ENCODE measurements at regions not wholly inside any gene's neighbourhood (a gene's known extent, or its start where the extent isn't known, plus 50 kb on each side); places are given as distances from the start of the nearest gene placed in this dataset.

DNA sequence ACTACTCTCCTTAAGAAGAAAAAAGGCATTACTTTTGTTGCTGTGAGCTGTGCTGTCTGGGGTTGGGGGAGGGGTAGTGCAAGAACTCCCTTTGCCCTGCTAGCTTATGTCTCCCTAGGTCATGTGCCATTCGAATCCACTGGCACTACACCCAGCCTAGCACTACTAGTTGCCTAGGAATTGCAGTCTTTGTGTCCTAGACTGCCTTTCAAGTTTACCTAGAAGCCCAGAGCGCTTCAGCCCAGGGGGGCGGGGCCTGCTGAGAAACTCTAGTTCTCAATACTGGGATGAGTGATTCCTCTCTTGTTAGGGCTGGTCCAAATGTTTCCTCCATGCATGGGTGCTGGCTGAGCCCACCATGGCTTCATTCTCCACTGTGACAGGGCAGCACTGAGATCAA is 1011.5 kb downstream of the PCDH19 start:
- Histone ChIP-seq H3K9me3 (ENCODE audit: control insufficient read depth in 2 of 2, insufficient read depth in 1 of 2, low read length in 1 of 2) (no peaks in the 10 kb centered on the region), H3K27me3 (ENCODE audit: control insufficient read depth in 2 of 2, insufficient read depth in 1 of 2, low read length in 1 of 2) (no peaks in the 10 kb centered on the region), H3K36me3 (ENCODE audit: control insufficient read depth in 2 of 2, insufficient read depth in 2 of 2, low read length in 1 of 2) (no peaks in the 10 kb centered on the region), H3K4me1 (ENCODE audit: control insufficient read depth in 2 of 2, insufficient read depth in 2 of 2, low read length in 2 of 2) (no peaks in the 10 kb centered on the region), H3K27ac (ENCODE audit: low read depth in 1 of 2, low read length in 1 of 2) (no peak overlapping the region), H3K4me3 (ENCODE audit: low read length in 2 of 2) (no peak overlapping the region)
- DNase-seq (ENCODE audit: low read depth in 6 of 9, low spot score in 9 of 9) = no peak
- 89% methylated on average over 3 of the region's 3 CpGs for WGBS

DNA sequence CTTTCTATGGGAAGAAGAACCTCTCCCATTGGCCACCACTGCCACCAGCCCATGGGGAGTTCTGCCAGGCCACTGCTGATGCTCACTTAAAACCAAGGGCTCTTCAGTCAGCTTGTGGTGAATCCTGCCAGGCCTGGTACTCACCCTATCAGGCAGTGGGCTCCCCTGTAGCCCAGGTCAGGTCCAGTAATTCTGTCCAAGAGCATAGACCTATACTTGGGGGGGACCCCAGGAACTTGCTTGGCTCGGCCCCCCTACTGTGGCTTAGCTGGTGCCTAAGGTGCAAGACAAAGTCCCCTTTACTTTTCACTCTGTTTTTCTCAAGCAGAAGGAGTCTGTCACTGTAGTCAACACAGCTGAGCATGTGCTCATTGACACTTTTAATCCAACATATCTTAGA is 1012.2 kb downstream of the PCDH19 start:
- no peak overlapping the region for H3K4me3 ChIP-seq (ENCODE audit: low read length in 2 of 2)
- H3K9me3 ChIP-seq (ENCODE audit: control insufficient read depth in 2 of 2, insufficient read depth in 1 of 2, low read length in 1 of 2) = no peaks in the 10 kb centered on the region
- no peaks in the 10 kb centered on the region for H3K27me3 ChIP-seq (ENCODE audit: control insufficient read depth in 2 of 2, insufficient read depth in 1 of 2, low read length in 1 of 2)
- no peaks in the 10 kb centered on the region for H3K4me1 ChIP-seq (ENCODE audit: control insufficient read depth in 2 of 2, insufficient read depth in 2 of 2, low read length in 2 of 2)
- H3K27ac ChIP-seq (ENCODE audit: low read depth in 1 of 2, low read length in 1 of 2) = no peak overlapping the region
- H3K36me3 ChIP-seq (ENCODE audit: control insufficient read depth in 2 of 2, insufficient read depth in 2 of 2, low read length in 1 of 2) = no peaks in the 10 kb centered on the region
- DNase-seq (ENCODE audit: low read depth in 6 of 9, low spot score in 9 of 9) = no peak
- WGBS = 83% methylated on average over 1 of the region's 1 CpG

- no peaks in the 10 kb centered on the region for H3K9me3 ChIP-seq (ENCODE audit: control insufficient read depth in 2 of 2, insufficient read depth in 1 of 2, low read length in 1 of 2)
- H3K4me1 ChIP-seq (ENCODE audit: control insufficient read depth in 2 of 2, insufficient read depth in 2 of 2, low read length in 2 of 2) = no peaks in the 10 kb centered on the region
- no peak for DNase-seq (ENCODE audit: low read depth in 6 of 9, low spot score in 9 of 9)
Measured at GRCh38 chrX:99394456-99394855, 1015.6 kb downstream of the PCDH19 start.

GRCh38 chrX:99384594-99385374 is 1025.3 kb downstream of the PCDH19 start:
- Histone ChIP-seq H3K9me3 (ENCODE audit: control insufficient read depth in 2 of 2, insufficient read depth in 1 of 2, low read length in 1 of 2) (peaks cover 0 to 16% of the 10 kb centered on the region in 2 donors), H3K4me1 (ENCODE audit: control insufficient read depth in 2 of 2, insufficient read depth in 2 of 2, low read length in 2 of 2) (no peaks in the 10 kb centered on the region), H3K4me3 (ENCODE audit: low read length in 2 of 2) (no peak overlapping the region), H3K36me3 (ENCODE audit: control insufficient read depth in 2 of 2, insufficient read depth in 2 of 2, low read length in 1 of 2) (no peaks in the 10 kb centered on the region), H3K27me3 (ENCODE audit: control insufficient read depth in 2 of 2, insufficient read depth in 1 of 2, low read length in 1 of 2) (no peaks in the 10 kb centered on the region), H3K27ac (ENCODE audit: low read depth in 1 of 2, low read length in 1 of 2) (no peak overlapping the region)
- DNase-seq (ENCODE audit: low read depth in 6 of 9, low spot score in 9 of 9) = no peak
- 95% methylated on average over 5 of the region's 5 CpGs for WGBS

More at GRCh38 chrX:99394456-99394855, 1015.6 kb downstream of the PCDH19 start:
- no peak overlapping the region for H3K4me3 ChIP-seq (ENCODE audit: low read length in 2 of 2)
- no peaks in the 10 kb centered on the region for H3K27me3 ChIP-seq (ENCODE audit: control insufficient read depth in 2 of 2, insufficient read depth in 1 of 2, low read length in 1 of 2)
- WGBS = 86% methylated on average over 2 of the region's 2 CpGs
- no peaks in the 10 kb centered on the region for H3K36me3 ChIP-seq (ENCODE audit: control insufficient read depth in 2 of 2, insufficient read depth in 2 of 2, low read length in 1 of 2)
- H3K27ac ChIP-seq (ENCODE audit: low read depth in 1 of 2, low read length in 1 of 2) = no peak overlapping the region

GRCh38 chrX:99383786-99384185 is 1026.3 kb downstream of the PCDH19 start:
- Histone ChIP-seq H3K4me1 (ENCODE audit: control insufficient read depth in 2 of 2, insufficient read depth in 2 of 2, low read length in 2 of 2) (no peaks in the 10 kb centered on the region), H3K9me3 (ENCODE audit: control insufficient read depth in 2 of 2, insufficient read depth in 1 of 2, low read length in 1 of 2) (peaks cover 0 to 16% of the 10 kb centered on the region in 2 donors), H3K27ac (ENCODE audit: low read depth in 1 of 2, low read length in 1 of 2) (no peak overlapping the region), H3K27me3 (ENCODE audit: control insufficient read depth in 2 of 2, insufficient read depth in 1 of 2, low read length in 1 of 2) (no peaks in the 10 kb centered on the region), H3K36me3 (ENCODE audit: control insufficient read depth in 2 of 2, insufficient read depth in 2 of 2, low read length in 1 of 2) (no peaks in the 10 kb centered on the region), H3K4me3 (ENCODE audit: low read length in 2 of 2) (no peak overlapping the region)
- WGBS = over 99% methylated on average over 5 of the region's 5 CpGs
- DNase-seq (ENCODE audit: low read depth in 6 of 9, low spot score in 9 of 9) = no peak

- Histone ChIP-seq H3K27me3 (ENCODE audit: control insufficient read depth in 2 of 2, insufficient read depth in 1 of 2, low read length in 1 of 2) (no peaks in the 10 kb centered on the region), H3K36me3 (ENCODE audit: control insufficient read depth in 2 of 2, insufficient read depth in 2 of 2, low read length in 1 of 2) (no peaks in the 10 kb centered on the region), H3K4me1 (ENCODE audit: control insufficient read depth in 2 of 2, insufficient read depth in 2 of 2, low read length in 2 of 2) (no peaks in the 10 kb centered on the region), H3K9me3 (ENCODE audit: control insufficient read depth in 2 of 2, insufficient read depth in 1 of 2, low read length in 1 of 2) (no peaks in the 10 kb centered on the region), H3K27ac (ENCODE audit: low read depth in 1 of 2, low read length in 1 of 2) (no peak overlapping the region), H3K4me3 (ENCODE audit: low read length in 2 of 2) (no peak overlapping the region)
- 96% methylated on average over 53 of the region's 53 CpGs for whole genome bisulfite sequencing
- DNase-seq (ENCODE audit: low read depth in 6 of 9, low spot score in 9 of 9) = no peak
Measured at GRCh38 chrX:99371976-99372595, 1038.0 kb downstream of the PCDH19 start.

- Histone ChIP-seq H3K36me3 (ENCODE audit: control insufficient read depth in 2 of 2, insufficient read depth in 2 of 2, low read length in 1 of 2) (no peaks in the 10 kb centered on the region), H3K4me1 (ENCODE audit: control insufficient read depth in 2 of 2, insufficient read depth in 2 of 2, low read length in 2 of 2) (no peaks in the 10 kb centered on the region), H3K4me3 (ENCODE audit: low read length in 2 of 2) (no peak overlapping the region), H3K27ac (ENCODE audit: low read depth in 1 of 2, low read length in 1 of 2) (no peak overlapping the region), H3K27me3 (ENCODE audit: control insufficient read depth in 2 of 2, insufficient read depth in 1 of 2, low read length in 1 of 2) (no peaks in the 10 kb centered on the region), H3K9me3 (ENCODE audit: control insufficient read depth in 2 of 2, insufficient read depth in 1 of 2, low read length in 1 of 2) (no peaks in the 10 kb centered on the region)
- 65% methylated on average over 1 of the region's 1 CpG for WGBS
- no peak for DNase-seq (ENCODE audit: low read depth in 6 of 9, low spot score in 9 of 9)
Measured at GRCh38 chrX:99353412-99353811, 1056.7 kb downstream of the PCDH19 start.

DNA sequence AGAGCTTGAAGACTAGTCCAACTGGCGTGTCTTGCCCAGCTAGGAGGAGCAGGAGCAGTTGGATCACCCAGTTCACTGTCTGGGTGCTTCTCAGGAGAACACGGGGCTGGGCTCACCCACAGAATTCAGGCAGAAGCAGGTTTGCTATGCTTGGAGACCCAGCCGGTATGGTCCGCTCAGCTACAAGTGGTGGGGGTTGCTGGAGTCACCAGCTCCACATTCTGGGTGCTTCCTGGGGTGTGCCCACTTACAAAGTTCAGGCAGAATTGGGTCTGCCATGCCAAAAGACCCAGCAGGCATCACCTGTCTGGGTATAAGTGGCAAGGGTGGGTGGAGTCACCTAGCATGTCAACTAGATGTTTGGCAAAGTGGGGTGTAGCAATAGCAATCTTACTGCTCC is 1061.8 kb downstream of the PCDH19 start:
- 90% methylated on average over 4 of the region's 4 CpGs for WGBS
- no peaks in the 10 kb centered on the region for H3K4me1 ChIP-seq (ENCODE audit: control insufficient read depth in 2 of 2, insufficient read depth in 2 of 2, low read length in 2 of 2)
- DNase-seq (ENCODE audit: low read depth in 6 of 9, low spot score in 9 of 9) = no peak
- no peak overlapping the region for H3K27ac ChIP-seq (ENCODE audit: low read depth in 1 of 2, low read length in 1 of 2)
- H3K27me3 ChIP-seq (ENCODE audit: control insufficient read depth in 2 of 2, insufficient read depth in 1 of 2, low read length in 1 of 2) = no peaks in the 10 kb centered on the region
- no peak overlapping the region for H3K4me3 ChIP-seq (ENCODE audit: low read length in 2 of 2)
- peaks cover 0 to 9% of the 10 kb centered on the region in 2 donors for H3K9me3 ChIP-seq (ENCODE audit: control insufficient read depth in 2 of 2, insufficient read depth in 1 of 2, low read length in 1 of 2)
- H3K36me3 ChIP-seq (ENCODE audit: control insufficient read depth in 2 of 2, insufficient read depth in 2 of 2, low read length in 1 of 2) = no peaks in the 10 kb centered on the region

- no peak for DNase-seq (ENCODE audit: low read depth in 6 of 9, low spot score in 9 of 9)
- Histone ChIP-seq H3K4me1 (ENCODE audit: control insufficient read depth in 2 of 2, insufficient read depth in 2 of 2, low read length in 2 of 2) (no peaks in the 10 kb centered on the region), H3K27ac (ENCODE audit: low read depth in 1 of 2, low read length in 1 of 2) (no peak overlapping the region), H3K36me3 (ENCODE audit: control insufficient read depth in 2 of 2, insufficient read depth in 2 of 2, low read length in 1 of 2) (no peaks in the 10 kb centered on the region), H3K4me3 (ENCODE audit: low read length in 2 of 2) (no peak overlapping the region), H3K27me3 (ENCODE audit: control insufficient read depth in 2 of 2, insufficient read depth in 1 of 2, low read length in 1 of 2) (no peaks in the 10 kb centered on the region), H3K9me3 (ENCODE audit: control insufficient read depth in 2 of 2, insufficient read depth in 1 of 2, low read length in 1 of 2) (no peaks in the 10 kb centered on the region)
Measured at GRCh38 chrX:99308302-99308701, 1101.8 kb downstream of the PCDH19 start.
